Endothelial cell of umbilical vein (primary cell): ENCODE measurements at regions not wholly inside any gene's neighbourhood (a gene's known extent, or its start where the extent isn't known, plus 50 kb on each side); places are given as distances from the start of the nearest gene placed in this dataset.

Source experiments
- BruUV-seq: library from RNA; stranded (reverse); fragments of 400-500 nt; replicated peaks from 2 replicates; lab custom pipeline; 2021; lab: Mats Ljungman, UMichigan
- CTCF ChIA-PET: fragments of 300-600, 350-600 bp; sonication (Branson Sonifier 250); formaldehyde crosslinking; loops from one replicate; lab custom pipeline; 2021; ENCODE audit warnings: antibody characterized with exemption, inconsistent platforms; lab: Charles Lee
- POLR2A ChIA-PET: fragments of 300-600, 350-600 bp; sonication (Branson Sonifier 250); formaldehyde crosslinking; loops from one replicate; lab custom pipeline; 2021; ENCODE audit warnings: antibody characterized with exemption, inconsistent platforms; lab: Charles Lee
- DNase-seq: peaks from one replicate; pipeline ENCODE4 v3.0.0-alpha.2; 2011; ENCODE audit warnings: low read depth, low spot score
- FAIRE-seq: peaks from 2 replicates; lab custom pipeline; 2011; peaks lifted over from hg19 to GRCh38; lab: Jason Lieb, UNC
- H2AFZ ChIP-seq: 2 replicates; pipeline ENCODE4 v1.6.0; 2012; ENCODE audit warnings: low read depth, low read length, control low read depth, inconsistent platforms
- H3K27ac ChIP-seq: 2 replicates; pipeline ENCODE4 v1.5.1; 2011; ENCODE audit warnings: low read depth, mild to moderate bottlenecking, control low read depth, low read length, moderate library complexity; ENCODE audit not compliant: insufficient read depth
- H3K27me3 ChIP-seq, 2 experiments: 2 replicates each; pipeline versions ENCODE4 v1.6.0 to v1.6.1; 2011; ENCODE audit warnings: low read length in 2 of 2, mixed read lengths in 1 of 2; ENCODE audit not compliant: control insufficient read depth in 2 of 2, insufficient read depth in 2 of 2
- H3K36me3 ChIP-seq, 2 experiments: 2 replicates in 1 of 2; 3 replicates in 1 of 2; pipeline ENCODE4 v1.5.1; 2011; ENCODE audit warnings: low read length in 2 of 2, mild to moderate bottlenecking in 1 of 2, moderate library complexity in 1 of 2; ENCODE audit not compliant: control insufficient read depth in 2 of 2, insufficient read depth in 2 of 2; ENCODE audit errors: extremely low read depth in 1 of 2
- H3K4me1 ChIP-seq: 3 replicates; pipeline ENCODE4 v1.5.1; 2011; ENCODE audit warnings: mild to moderate bottlenecking, low read length; ENCODE audit not compliant: control insufficient read depth, insufficient read depth; ENCODE audit errors: extremely low read depth
- H3K4me2 ChIP-seq: 2 replicates; pipeline ENCODE4 v1.6.1; 2011; ENCODE audit warnings: low read length, control low read depth, mixed read lengths; ENCODE audit not compliant: insufficient read depth
- H3K4me3 ChIP-seq, 3 experiments: fragments of 200-600 bp in 1 of 3; sonication (generic), shearing (Covaris generic) in 1 of 3; replicated peaks in 1 of 3; 2 replicates each; pipeline ENCODE4 v1.5.1; 2011 to 2016; ENCODE audit warnings: control low read depth in 3 of 3, low read length in 3 of 3, mild to moderate bottlenecking in 2 of 3, inconsistent platforms in 1 of 3, low read depth in 1 of 3, moderate library complexity in 1 of 3; ENCODE audit not compliant: insufficient read depth in 1 of 3
- H3K79me2 ChIP-seq: 2 replicates; pipeline ENCODE4 v1.6.0; 2012; ENCODE audit warnings: low read length, inconsistent platforms; ENCODE audit not compliant: control insufficient read depth, insufficient read depth
- H3K9ac ChIP-seq: replicated peaks from 2 replicates; pipeline ENCODE3; 2011; ENCODE audit warnings: low read length, control low read depth; ENCODE audit not compliant: insufficient read depth; ENCODE audit errors: extremely low read depth
- H3K9me1 ChIP-seq: replicated peaks from 3 replicates; pipeline ENCODE4 v1.6.0; 2011; ENCODE audit warnings: mild to moderate bottlenecking, low read length; ENCODE audit not compliant: control insufficient read depth, insufficient read depth; ENCODE audit errors: extremely low read depth
- H3K9me3 ChIP-seq: replicated peaks from 2 replicates; pipeline ENCODE4 v1.5.1; 2012; ENCODE audit warnings: low read length, inconsistent platforms; ENCODE audit not compliant: control insufficient read depth, insufficient read depth
- H4K20me1 ChIP-seq: replicated peaks from 2 replicates; pipeline ENCODE3; 2011; ENCODE audit warnings: mild to moderate bottlenecking, low read length; ENCODE audit not compliant: control insufficient read depth, insufficient read depth; ENCODE audit errors: extremely low read depth
- EZH2 ChIP-seq: IDR thresholded peaks from 2 replicates; pipeline ENCODE4 v1.6.1; 2012; ENCODE audit warnings: borderline replicate concordance, low read depth, mild to moderate bottlenecking, moderate library complexity, low read length, inconsistent platforms; ENCODE audit not compliant: severe bottlenecking
- FOS ChIP-seq: IDR thresholded peaks from 2 replicates; pipeline ENCODE4 v1.6.1; 2011; ENCODE audit warnings: mild to moderate bottlenecking, low read length, moderate library complexity, borderline replicate concordance; ENCODE audit not compliant: insufficient read depth
- GATA2 ChIP-seq: IDR thresholded peaks from 2 replicates; pipeline ENCODE4 v1.7.0; 2011; ENCODE audit warnings: low read depth, mild to moderate bottlenecking, moderate library complexity, mixed read lengths, low read length; ENCODE audit not compliant: insufficient read length, insufficient read depth
- JUN ChIP-seq: IDR thresholded peaks from 2 replicates; pipeline ENCODE4 v1.6.1; 2011; ENCODE audit warnings: borderline replicate concordance, low read depth; ENCODE audit not compliant: insufficient read length, insufficient read depth
- MYC ChIP-seq: IDR thresholded peaks from one replicate; pipeline ENCODE4 v1.6.1; 2011; ENCODE audit warnings: mild to moderate bottlenecking, low read depth, low read length
- POLR2A ChIP-seq: IDR thresholded peaks from 2 replicates; pipeline ENCODE4 v1.6.1; 2012; ENCODE audit warnings: low read depth, mild to moderate bottlenecking, control low read depth, low read length
- POLR2AphosphoS5 ChIP-seq: IDR thresholded peaks from 2 replicates; pipeline ENCODE4 v1.6.1; 2012; ENCODE audit warnings: low read depth, mild to moderate bottlenecking, control low read depth, low read length, moderate library complexity; ENCODE audit not compliant: insufficient read depth
- dilution Hi-C: fragments of 300-500 bp; cut with MboI; formaldehyde crosslinking; loops from one replicate; pipeline ENCODE4 v1.15.0; 2019; ENCODE audit warnings: low sequenced_read_pairs; ENCODE audit not compliant: extremely low pct_ligation_motif_present
- intact Hi-C: fragments of 100-400 bp; cut with micrococcal nuclease; formaldehyde crosslinking; loops from one replicate; pipeline ENCODE4 v1.10.0; 2022
- TF ChIP-seq, protein P1 (sequence below): IDR thresholded peaks from 2 replicates; pipeline ENCODE4 v1.6.1; 2011; ENCODE audit not compliant: insufficient read depth, insufficient read length
- TF ChIP-seq, protein P2 (sequence below), 2 donors: IDR thresholded peaks; 1 replicate in 1 of 2; 2 replicates in 1 of 2; pipeline ENCODE4 v1.5.1; 2011; ENCODE audit warnings: low read length in 2 of 2, mild to moderate bottlenecking in 2 of 2, moderate library complexity in 2 of 2, control low read depth in 1 of 2, inconsistent platforms in 1 of 2, low read depth in 1 of 2; ENCODE audit not compliant: insufficient read depth in 1 of 2; ENCODE audit errors: extremely low read depth in 1 of 2

DNA sequence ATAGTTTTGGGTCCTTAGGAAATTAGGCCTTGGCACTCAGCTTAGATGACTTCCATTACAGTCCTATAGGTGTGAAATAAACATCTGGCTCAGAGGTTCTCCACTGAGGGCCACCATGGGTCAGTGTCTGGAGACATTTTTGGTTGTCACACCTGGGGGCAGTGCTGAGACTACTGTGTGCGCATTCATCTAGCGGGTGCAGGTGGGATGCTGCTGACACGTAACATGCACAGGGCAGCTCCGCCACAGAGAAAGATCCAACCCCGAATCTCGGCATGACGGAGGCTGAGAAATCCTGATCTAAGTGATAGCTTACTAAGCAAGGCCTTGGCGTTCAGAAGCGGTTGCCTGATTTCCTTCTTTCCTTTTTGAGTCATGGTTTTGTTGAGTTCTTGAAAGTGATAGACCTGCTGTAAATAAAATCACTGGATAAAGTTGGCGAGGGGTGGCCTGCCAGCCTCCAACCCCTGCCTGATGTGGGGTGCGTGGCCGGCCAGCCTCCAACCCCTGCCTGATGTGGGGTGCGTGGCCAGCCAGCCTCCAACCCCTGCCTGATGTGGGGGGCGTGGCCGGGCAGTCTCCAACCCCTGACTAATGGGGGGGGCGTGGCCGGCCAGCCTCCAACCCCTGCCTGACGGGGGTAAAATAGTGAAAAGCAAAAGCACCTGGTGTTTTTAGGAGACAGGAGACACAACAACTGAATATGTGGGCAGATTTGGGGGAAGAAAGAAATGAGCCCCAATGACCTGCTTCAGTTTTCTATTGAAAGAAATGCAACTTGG, 158.1 kb downstream of the CDH26 start:
- TF ChIP-seq MYC (no peak), POLR2AphosphoS5 (no peak), POLR2A (no peak), GATA2 (no peak), FOS (no peak), JUN (no peak), EZH2 (no peak)
- TF ChIP-seq, protein P1, sequence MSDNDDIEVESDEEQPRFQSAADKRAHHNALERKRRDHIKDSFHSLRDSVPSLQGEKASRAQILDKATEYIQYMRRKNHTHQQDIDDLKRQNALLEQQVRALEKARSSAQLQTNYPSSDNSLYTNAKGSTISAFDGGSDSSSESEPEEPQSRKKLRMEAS, result no peak
- TF ChIP-seq, protein P2, sequence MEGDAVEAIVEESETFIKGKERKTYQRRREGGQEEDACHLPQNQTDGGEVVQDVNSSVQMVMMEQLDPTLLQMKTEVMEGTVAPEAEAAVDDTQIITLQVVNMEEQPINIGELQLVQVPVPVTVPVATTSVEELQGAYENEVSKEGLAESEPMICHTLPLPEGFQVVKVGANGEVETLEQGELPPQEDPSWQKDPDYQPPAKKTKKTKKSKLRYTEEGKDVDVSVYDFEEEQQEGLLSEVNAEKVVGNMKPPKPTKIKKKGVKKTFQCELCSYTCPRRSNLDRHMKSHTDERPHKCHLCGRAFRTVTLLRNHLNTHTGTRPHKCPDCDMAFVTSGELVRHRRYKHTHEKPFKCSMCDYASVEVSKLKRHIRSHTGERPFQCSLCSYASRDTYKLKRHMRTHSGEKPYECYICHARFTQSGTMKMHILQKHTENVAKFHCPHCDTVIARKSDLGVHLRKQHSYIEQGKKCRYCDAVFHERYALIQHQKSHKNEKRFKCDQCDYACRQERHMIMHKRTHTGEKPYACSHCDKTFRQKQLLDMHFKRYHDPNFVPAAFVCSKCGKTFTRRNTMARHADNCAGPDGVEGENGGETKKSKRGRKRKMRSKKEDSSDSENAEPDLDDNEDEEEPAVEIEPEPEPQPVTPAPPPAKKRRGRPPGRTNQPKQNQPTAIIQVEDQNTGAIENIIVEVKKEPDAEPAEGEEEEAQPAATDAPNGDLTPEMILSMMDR (IDR thresholded peaks at IDR 0.05; ENCODE audit: extremely low read depth in 1 of 2, insufficient read depth in 1 of 2, low read depth in 1 of 2, low read length in 2 of 2), result no peak
- H3K9me1 ChIP-seq, result no peaks in the 10 kb centered on the region
- no peaks in the 10 kb centered on the region for H3K27me3 ChIP-seq
- H3K9ac ChIP-seq, result no peak overlapping the region
- H4K20me1 ChIP-seq, result no peaks in the 10 kb centered on the region
- no TSS peak for BruUV-seq
- H3K79me2 ChIP-seq, result no peaks in the 10 kb centered on the region
- no peak overlapping the region for H3K4me3 ChIP-seq
- H3K27ac ChIP-seq, result no peak overlapping the region
- CTCF ChIA-PET, result interaction anchor here (1.1 kb wide), 1 partner anchor 22 kb away, joined by 3 read pairs; no protein-coding TSS in a partner anchor
- no peak overlapping the region for H3K4me2 ChIP-seq
- POLR2A ChIA-PET, result no interaction called here
- DNase-seq (no peak), FAIRE-seq (no peak)
- H3K9me3 ChIP-seq, result no peaks in the 10 kb centered on the region
- H3K36me3 ChIP-seq, result no peaks in the 10 kb centered on the region
- dilution Hi-C loops (no loop called here), intact Hi-C loops (no loop called here)
- H3K4me1 ChIP-seq, result no peaks in the 10 kb centered on the region
- H2AFZ ChIP-seq, result no peak overlapping the region
